ENCODE measurements at regions not wholly inside any gene's neighbourhood (a gene's known extent, or its start where the extent isn't known, plus 50 kb on each side); places are given as distances from the start of the nearest gene placed in this dataset.

DNA sequence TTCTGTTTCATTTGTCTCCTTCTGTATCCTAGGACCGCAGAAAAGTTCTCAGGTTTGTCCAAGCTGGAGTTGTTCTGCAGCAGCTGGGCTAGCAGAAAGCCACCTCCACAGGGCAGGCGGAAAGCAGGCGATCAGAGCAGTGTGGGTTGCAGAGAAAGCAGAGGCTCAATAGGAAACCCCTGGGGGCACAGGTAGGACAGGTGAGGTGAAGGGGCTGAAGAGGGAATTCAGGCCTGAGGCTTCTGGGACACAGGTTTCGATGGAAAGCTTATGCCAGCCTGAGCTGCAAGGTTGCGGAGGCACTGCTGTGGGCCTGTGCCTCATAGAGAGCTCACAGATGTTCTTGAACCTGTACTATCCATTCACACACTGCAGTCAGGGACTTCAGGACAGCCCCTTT lies 194.9 kb upstream of the TPK1 start:
- no peak for TF ChIP-seq Cebpa-rat (IDR thresholded peaks at IDR 0.05)
- Histone ChIP-seq H3K27me3 (no peaks in the 10 kb centered on the region), H3K9ac (no peak overlapping the region), H3K27ac (no peak overlapping the region), H3K4me3 (no peak overlapping the region), H3K9me3 (replicated peaks in 1 of 11) (peaks cover 7 to 13% (median 10%) of the 10 kb centered on the region in 11 experiments; a peak in 16 of 22 replicates), H4K20me1 (no peaks in the 10 kb centered on the region), H3K4me1 (no peaks in the 10 kb centered on the region), H3K4me2 (no peak overlapping the region), H3K36me3 (no peaks in the 10 kb centered on the region)

DNA sequence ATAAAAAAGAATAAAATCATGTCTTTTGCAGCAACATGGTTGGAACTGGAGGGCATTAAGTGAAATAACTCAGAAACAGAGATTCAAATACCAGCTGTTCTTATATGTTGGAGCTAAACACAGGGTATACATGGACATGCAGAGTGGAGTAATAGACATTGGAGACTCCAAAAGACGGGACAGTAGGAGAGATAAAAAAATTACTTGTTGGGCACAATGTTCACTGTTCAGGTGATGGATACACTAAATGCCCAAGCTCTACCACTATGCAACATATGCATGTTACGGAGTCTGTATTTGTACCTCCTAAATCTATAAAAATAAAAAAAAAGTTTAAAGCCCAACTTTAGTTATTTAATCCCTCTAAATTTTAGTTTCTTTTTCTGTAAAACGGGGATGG lies 184.6 kb upstream of the TPK1 start:
- Histone ChIP-seq H3K4me1 (peaks cover 0 to 4% (median 0%) of the 10 kb centered on the region in 10 experiments; a peak in 3 of 20 replicates), H4K20me1 (no peaks in the 10 kb centered on the region), H3K36me3 (no peaks in the 10 kb centered on the region), H3K4me3 (no peak overlapping the region), H3K4me2 (no peak overlapping the region), H3K27me3 (no peaks in the 10 kb centered on the region), H3K27ac (no peak overlapping the region), H3K9ac (no peak overlapping the region), H3K9me3 (replicated peaks in 1 of 11) (no peaks in the 10 kb centered on the region)
- TF ChIP-seq Cebpa-rat (IDR thresholded peaks at IDR 0.05), result no peak

GRCh38 chr7:145016068-145016467 lies 180.2 kb upstream of the TPK1 start:
- Histone ChIP-seq H3K27ac (no peak overlapping the region), H3K4me2 (no peak overlapping the region), H3K36me3 (no peaks in the 10 kb centered on the region), H3K4me3 (no peak overlapping the region), H4K20me1 (no peaks in the 10 kb centered on the region), H3K9me3 (replicated peaks in 1 of 11) (no peaks in the 10 kb centered on the region), H3K4me1 (peaks cover 0 to 8% (median 0%) of the 10 kb centered on the region in 10 experiments; a peak in 4 of 20 replicates), H3K9ac (no peak overlapping the region), H3K27me3 (no peaks in the 10 kb centered on the region)
- TF ChIP-seq Cebpa-rat (IDR thresholded peaks at IDR 0.05), result no peak

GRCh38 chr7:145009876-145010275 lies 174.0 kb upstream of the TPK1 start:
- H3K4me2 ChIP-seq, result peak overlapping the region in 4 of 11 experiments; percentile 10 to 43 (median 14); a peak in 5 of 22 replicates
- peak overlapping the region in 3 of 11 experiments; percentile 17 to 51 (median 35); a peak in 4 of 22 replicates for H3K27ac ChIP-seq
- H4K20me1 ChIP-seq, result no peaks in the 10 kb centered on the region
- H3K36me3 ChIP-seq, result no peaks in the 10 kb centered on the region
- H3K4me3 ChIP-seq, result no peak overlapping the region
- no peak overlapping the region for H3K9ac ChIP-seq
- H3K4me1 ChIP-seq, result peaks cover 0 to 15% (median 4%) of the 10 kb centered on the region in 10 experiments; a peak in 7 of 20 replicates
- no peaks in the 10 kb centered on the region; a peak in 1 of 22 replicates for H3K9me3 ChIP-seq (replicated peaks in 1 of 11)
- TF ChIP-seq Cebpa-rat (IDR thresholded peaks at IDR 0.05), result peak in 1 of 11 experiments; percentile 9; a peak in 1 of 22 replicates
- no peaks in the 10 kb centered on the region for H3K27me3 ChIP-seq

DNA sequence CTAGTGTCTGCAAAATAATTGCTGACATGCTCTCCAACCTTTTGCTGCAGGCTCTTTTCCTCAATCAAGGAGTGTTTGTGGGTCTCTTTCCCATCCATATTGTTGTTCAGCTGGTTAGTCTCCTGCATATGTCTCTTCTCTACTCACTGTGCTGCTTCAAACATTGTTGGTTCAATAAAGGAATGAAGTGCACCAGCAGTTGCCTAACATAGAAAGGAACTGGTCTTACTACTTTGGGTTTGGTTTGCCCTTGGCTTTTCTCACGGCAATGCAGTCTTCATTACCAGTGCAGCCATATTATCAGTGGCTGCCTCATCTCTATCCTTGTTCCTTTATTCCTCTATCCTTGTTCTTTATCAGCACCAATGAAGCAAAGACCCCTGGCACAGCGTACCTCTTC lies 169.7 kb upstream of the TPK1 start:
- peaks cover 4 to 15% (median 11%) of the 10 kb centered on the region in 11 experiments; a peak in 20 of 22 replicates for H3K9me3 ChIP-seq (replicated peaks in 1 of 11)
- no peak overlapping the region for H3K4me3 ChIP-seq
- H3K4me2 ChIP-seq, result no peak overlapping the region
- H3K4me1 ChIP-seq, result peaks cover 0 to 14% (median 4%) of the 10 kb centered on the region in 10 experiments; a peak in 7 of 20 replicates
- H3K36me3 ChIP-seq, result no peaks in the 10 kb centered on the region
- no peaks in the 10 kb centered on the region for H3K27me3 ChIP-seq
- no peak overlapping the region for H3K9ac ChIP-seq
- H3K27ac ChIP-seq, result no peak overlapping the region
- TF ChIP-seq Cebpa-rat (IDR thresholded peaks at IDR 0.05), result no peak
- H4K20me1 ChIP-seq, result no peaks in the 10 kb centered on the region

GRCh38 chr7:144997512-144997911 lies 161.7 kb upstream of the TPK1 start:
- no peak overlapping the region for H3K4me3 ChIP-seq
- peaks cover 0 to 5% (median 0%) of the 10 kb centered on the region in 10 experiments; a peak in 2 of 20 replicates for H3K4me1 ChIP-seq
- no peak overlapping the region for H3K9ac ChIP-seq

GRCh38 chr7:144995495-144995894 lies 159.6 kb upstream of the TPK1 start:
- Histone ChIP-seq H4K20me1 (no peaks in the 10 kb centered on the region), H3K4me3 (no peak overlapping the region), H3K27ac (no peak overlapping the region), H3K4me1 (peaks cover 0 to 5% (median 0%) of the 10 kb centered on the region in 10 experiments; a peak in 2 of 20 replicates), H3K9me3 (replicated peaks in 1 of 11) (peaks cover 22 to 49% (median 36%) of the 10 kb centered on the region in 11 experiments; a peak in 21 of 22 replicates), H3K36me3 (no peaks in the 10 kb centered on the region), H3K27me3 (no peaks in the 10 kb centered on the region), H3K9ac (no peak overlapping the region), H3K4me2 (no peak overlapping the region)
- TF ChIP-seq Cebpa-rat (IDR thresholded peaks at IDR 0.05), result no peak

More at GRCh38 chr7:144997512-144997911, 161.7 kb upstream of the TPK1 start:
- H3K36me3 ChIP-seq, result no peaks in the 10 kb centered on the region
- peak in 2 of 11 experiments; percentile 63 to 80; a peak in 4 of 22 replicates for TF ChIP-seq Cebpa-rat (IDR thresholded peaks at IDR 0.05)
- no peaks in the 10 kb centered on the region for H4K20me1 ChIP-seq
- peak overlapping the region in 8 of 11 experiments; percentile 50 to 69 (median 54); a peak in 14 of 22 replicates for H3K27ac ChIP-seq
- peaks cover 31 to 64% (median 48%) of the 10 kb centered on the region in 11 experiments; a peak in 21 of 22 replicates for H3K9me3 ChIP-seq (replicated peaks in 1 of 11)
- H3K4me2 ChIP-seq, result no peak overlapping the region
- H3K27me3 ChIP-seq, result no peaks in the 10 kb centered on the region

DNA sequence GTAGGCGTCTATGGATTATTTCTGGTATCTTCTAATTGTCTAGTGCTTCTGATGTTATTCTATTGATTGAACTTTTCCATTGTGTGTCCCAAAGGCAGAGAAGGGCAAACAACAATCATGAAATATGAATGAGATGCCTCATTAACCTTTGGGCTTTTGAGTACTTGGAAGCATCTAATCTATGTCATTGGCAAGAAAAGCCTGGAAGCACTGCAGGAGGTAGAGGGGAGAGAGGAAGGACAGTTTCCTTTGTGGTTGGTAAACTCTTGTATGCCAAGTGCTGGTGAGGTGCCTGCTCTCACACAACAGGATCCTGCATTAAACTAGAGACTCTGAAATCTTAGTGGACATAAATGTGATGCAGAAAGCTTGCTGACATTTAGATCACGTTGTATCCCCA lies 155.2 kb upstream of the TPK1 start:
- Histone ChIP-seq H3K4me3 (no peak overlapping the region), H4K20me1 (no peaks in the 10 kb centered on the region), H3K36me3 (no peaks in the 10 kb centered on the region)

DNA sequence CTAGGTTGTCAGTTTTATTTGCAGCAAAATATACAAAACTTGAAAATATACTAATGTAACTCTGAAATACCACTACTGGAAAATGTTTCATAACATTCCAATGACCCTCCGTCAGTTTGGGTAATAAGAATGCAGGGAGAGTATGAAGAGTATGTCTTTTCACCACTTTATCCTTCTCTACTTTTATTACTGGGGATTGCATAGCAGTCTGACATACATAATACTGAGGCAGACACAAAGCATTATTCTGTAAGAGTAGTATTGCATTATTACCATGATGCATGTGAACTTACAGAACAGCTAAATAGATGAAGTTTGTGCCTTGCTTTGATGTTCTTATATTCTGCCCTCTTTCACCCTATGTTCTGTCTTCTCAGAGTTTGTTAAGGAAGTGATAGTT lies 151.8 kb upstream of the TPK1 start:
- no peaks in the 10 kb centered on the region for H3K36me3 ChIP-seq
- H3K9ac ChIP-seq, result no peak overlapping the region
- no peak overlapping the region for H3K4me2 ChIP-seq
- no peak overlapping the region for H3K4me3 ChIP-seq
- no peaks in the 10 kb centered on the region for H4K20me1 ChIP-seq
- H3K4me1 ChIP-seq, result no peaks in the 10 kb centered on the region
- H3K9me3 ChIP-seq (replicated peaks in 1 of 11), result no peaks in the 10 kb centered on the region; a peak in 1 of 22 replicates
- H3K27ac ChIP-seq, result no peak overlapping the region
- H3K27me3 ChIP-seq, result no peaks in the 10 kb centered on the region
- no peak for TF ChIP-seq Cebpa-rat (IDR thresholded peaks at IDR 0.05)

More for the DNA sequence above, 155.2 kb upstream of the TPK1 start:
- Histone ChIP-seq H3K9me3 (replicated peaks in 1 of 11) (peaks cover 6 to 14% (median 8%) of the 10 kb centered on the region in 11 experiments; a peak in 14 of 22 replicates), H3K9ac (no peak overlapping the region), H3K4me2 (no peak overlapping the region), H3K27me3 (no peaks in the 10 kb centered on the region), H3K27ac (no peak overlapping the region), H3K4me1 (no peaks in the 10 kb centered on the region)
- no peak for TF ChIP-seq Cebpa-rat (IDR thresholded peaks at IDR 0.05)

GRCh38 chr7:144982133-144982532 lies 146.3 kb upstream of the TPK1 start:
- Histone ChIP-seq H4K20me1 (no peaks in the 10 kb centered on the region), H3K4me2 (no peak overlapping the region), H3K9ac (no peak overlapping the region), H3K36me3 (no peaks in the 10 kb centered on the region), H3K27ac (no peak overlapping the region), H3K27me3 (no peaks in the 10 kb centered on the region), H3K4me1 (no peaks in the 10 kb centered on the region), H3K4me3 (no peak overlapping the region), H3K9me3 (replicated peaks in 1 of 11) (no peaks in the 10 kb centered on the region; a peak in 1 of 22 replicates)
- TF ChIP-seq Cebpa-rat (IDR thresholded peaks at IDR 0.05), result no peak
